Brain microvascular endothelial cell (primary cell): ENCODE measurements at regions not wholly inside any gene's neighbourhood (a gene's known extent, or its start where the extent isn't known, plus 50 kb on each side); places are given as distances from the start of the nearest gene placed in this dataset.

Experiments
- DNase-seq: peaks from one replicate; pipeline ENCODE4 v3.0.0-alpha.2; 2020
- H3K27ac ChIP-seq: fragments of 250-450 bp; sonication (Bioruptor Pico); 2 replicates; pipeline ENCODE4 v1.5.1; 2020; ENCODE audit warnings: mild to moderate bottlenecking, moderate library complexity
- H3K27me3 ChIP-seq: fragments of 250-450 bp; sonication (Bioruptor Pico); replicated peaks from 2 replicates; pipeline ENCODE4 v1.5.1; 2020; ENCODE audit warnings: mild to moderate bottlenecking
- H3K36me3 ChIP-seq: fragments of 250-450 bp; sonication (Bioruptor Pico); replicated peaks from 2 replicates; pipeline ENCODE4 v1.5.1; 2020; ENCODE audit warnings: mild to moderate bottlenecking
- H3K4me3 ChIP-seq: 2 replicates; pipeline ENCODE4 v1.5.1; 2011; ENCODE audit warnings: low read depth, mild to moderate bottlenecking, control low read depth, low read length, moderate library complexity
- in situ Hi-C: cut with HindIII; loops from 2 replicates; pipeline ENCODE4 v1.10.0; 2017; ENCODE audit warnings: low sequenced_read_pairs, low pct_ligation_motif_present
- TF ChIP-seq, protein P1 (sequence below): IDR thresholded peaks from 2 replicates; pipeline ENCODE4 v1.5.1; 2011; ENCODE audit warnings: low read depth, mild to moderate bottlenecking, moderate library complexity, low read length, control low read depth, inconsistent platforms; ENCODE audit errors: missing control alignments

DNA sequence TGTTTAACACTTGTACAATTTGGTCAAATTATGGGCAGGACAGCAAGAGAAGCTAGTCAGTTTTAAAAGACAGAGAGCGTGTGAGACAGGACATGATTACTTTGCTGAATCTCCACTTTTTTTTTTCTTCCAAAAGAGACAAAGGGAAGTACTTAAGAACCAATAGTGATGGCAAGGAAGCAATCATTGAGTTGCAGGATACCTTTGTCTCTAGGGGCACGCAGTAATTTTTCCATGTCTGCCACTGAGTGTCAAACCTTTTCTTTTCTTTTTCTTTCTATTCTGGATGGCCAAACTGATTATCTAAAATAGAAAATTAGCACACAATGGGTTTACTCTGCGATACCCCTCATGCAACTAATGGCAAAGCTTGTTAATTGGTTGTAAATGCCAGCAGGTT is 533.0 kb downstream of the PLCL1 start:
- TF ChIP-seq, protein P1, sequence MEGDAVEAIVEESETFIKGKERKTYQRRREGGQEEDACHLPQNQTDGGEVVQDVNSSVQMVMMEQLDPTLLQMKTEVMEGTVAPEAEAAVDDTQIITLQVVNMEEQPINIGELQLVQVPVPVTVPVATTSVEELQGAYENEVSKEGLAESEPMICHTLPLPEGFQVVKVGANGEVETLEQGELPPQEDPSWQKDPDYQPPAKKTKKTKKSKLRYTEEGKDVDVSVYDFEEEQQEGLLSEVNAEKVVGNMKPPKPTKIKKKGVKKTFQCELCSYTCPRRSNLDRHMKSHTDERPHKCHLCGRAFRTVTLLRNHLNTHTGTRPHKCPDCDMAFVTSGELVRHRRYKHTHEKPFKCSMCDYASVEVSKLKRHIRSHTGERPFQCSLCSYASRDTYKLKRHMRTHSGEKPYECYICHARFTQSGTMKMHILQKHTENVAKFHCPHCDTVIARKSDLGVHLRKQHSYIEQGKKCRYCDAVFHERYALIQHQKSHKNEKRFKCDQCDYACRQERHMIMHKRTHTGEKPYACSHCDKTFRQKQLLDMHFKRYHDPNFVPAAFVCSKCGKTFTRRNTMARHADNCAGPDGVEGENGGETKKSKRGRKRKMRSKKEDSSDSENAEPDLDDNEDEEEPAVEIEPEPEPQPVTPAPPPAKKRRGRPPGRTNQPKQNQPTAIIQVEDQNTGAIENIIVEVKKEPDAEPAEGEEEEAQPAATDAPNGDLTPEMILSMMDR = no peak
- H3K27ac ChIP-seq = no peak overlapping the region
- H3K27me3 ChIP-seq = no peaks in the 10 kb centered on the region
- in situ Hi-C loops = no loop called here
- no peaks in the 10 kb centered on the region for H3K36me3 ChIP-seq
- no peak overlapping the region for H3K4me3 ChIP-seq
- DNase-seq = no peak

DNA sequence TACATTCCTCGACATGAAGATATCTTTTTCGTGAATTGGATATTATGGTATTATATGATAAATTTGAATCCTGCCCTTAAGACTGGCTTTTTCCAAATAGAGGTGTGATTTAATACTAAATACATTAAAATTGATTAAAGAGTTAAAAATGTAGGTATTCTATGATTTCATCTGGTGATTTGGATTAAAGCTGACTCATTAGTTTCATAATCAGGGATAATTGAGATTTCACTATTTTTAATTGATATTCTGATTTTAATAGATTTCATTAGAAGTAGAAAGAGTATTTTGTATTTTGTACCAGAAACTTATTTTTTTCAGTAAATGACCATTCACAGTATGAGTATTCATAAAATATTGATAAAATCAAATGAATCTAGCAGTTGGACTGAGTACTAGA is 524.1 kb downstream of the PLCL1 start:
- DNase-seq = no peak
- H3K27ac ChIP-seq = no peak overlapping the region
- H3K36me3 ChIP-seq = no peaks in the 10 kb centered on the region
- TF ChIP-seq, protein P1 = no peak
- no peaks in the 10 kb centered on the region for H3K27me3 ChIP-seq
- H3K4me3 ChIP-seq = no peak overlapping the region
- in situ Hi-C loops = no loop called here

DNA sequence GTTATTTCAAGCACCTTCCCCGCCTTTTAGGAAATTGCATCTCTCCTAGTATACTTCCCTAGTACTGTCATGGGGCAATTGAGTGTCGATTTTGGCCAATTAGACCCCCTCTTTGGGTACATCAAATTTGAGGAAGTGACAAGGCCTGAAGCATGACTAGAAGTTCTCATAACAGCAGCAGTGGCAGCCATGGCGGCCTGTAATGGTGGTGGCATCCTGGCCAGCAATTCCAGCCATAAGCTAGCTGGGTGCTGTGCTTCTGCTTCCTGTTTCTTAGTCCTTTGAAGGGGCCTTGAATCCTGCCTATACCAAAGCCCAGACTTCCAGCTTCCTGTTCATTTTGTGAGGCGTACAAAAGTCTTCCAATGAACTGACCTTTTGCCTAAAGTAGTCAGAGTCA is 523.1 kb downstream of the PLCL1 start:
- Histone ChIP-seq H3K27ac (no peak overlapping the region), H3K36me3 (no peaks in the 10 kb centered on the region), H3K4me3 (no peak overlapping the region), H3K27me3 (no peaks in the 10 kb centered on the region)
- in situ Hi-C loops = no loop called here
- TF ChIP-seq, protein P1 = no peak
- DNase-seq = no peak

DNA sequence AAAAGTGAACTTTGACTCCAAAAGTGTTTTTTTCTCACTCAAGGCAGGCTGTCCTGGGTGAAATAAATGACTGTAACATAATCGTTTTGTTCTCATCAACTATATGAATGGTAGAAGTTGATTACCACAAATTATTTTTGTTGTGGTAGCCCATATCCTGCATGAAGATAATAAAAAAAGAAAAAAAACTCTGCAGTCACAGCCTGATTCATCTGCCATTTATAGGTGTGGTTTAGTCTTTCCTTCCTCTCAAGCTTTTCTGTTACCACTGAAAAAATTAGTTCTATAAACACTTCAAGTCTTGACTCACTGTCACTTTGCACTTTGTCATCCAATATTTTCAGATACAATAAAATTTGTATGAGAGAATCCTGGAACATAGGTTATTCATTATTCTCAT is 522.0 kb downstream of the PLCL1 start:
- TF ChIP-seq, protein P1 = no peak
- Histone ChIP-seq H3K27me3 (no peaks in the 10 kb centered on the region), H3K4me3 (no peak overlapping the region), H3K36me3 (no peaks in the 10 kb centered on the region), H3K27ac (no peak overlapping the region)
- in situ Hi-C loops = no loop called here
- no peak for DNase-seq

DNA sequence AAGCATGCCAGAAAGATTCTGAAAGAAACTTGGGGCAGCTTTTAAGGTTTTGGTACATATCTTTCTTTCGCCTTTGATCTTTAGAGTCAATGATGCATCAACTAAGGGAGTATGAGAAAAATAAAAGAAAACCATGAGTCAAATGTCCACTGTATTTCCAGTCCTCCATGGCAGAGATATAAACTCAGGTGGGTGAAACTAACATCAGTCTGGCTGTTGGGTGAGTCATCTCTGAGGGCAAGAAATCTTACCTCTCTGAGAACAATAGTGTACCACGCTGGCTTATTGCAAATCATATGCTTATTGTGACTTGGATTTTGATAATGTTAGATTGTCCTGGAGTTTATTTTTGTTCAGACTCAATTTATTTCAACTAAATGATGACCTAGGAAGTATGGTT is 521.0 kb downstream of the PLCL1 start:
- in situ Hi-C loops = no loop called here
- Histone ChIP-seq H3K4me3 (no peak overlapping the region), H3K36me3 (no peaks in the 10 kb centered on the region), H3K27me3 (no peaks in the 10 kb centered on the region), H3K27ac (no peak overlapping the region)
- TF ChIP-seq, protein P1 = no peak
- no peak for DNase-seq

DNA sequence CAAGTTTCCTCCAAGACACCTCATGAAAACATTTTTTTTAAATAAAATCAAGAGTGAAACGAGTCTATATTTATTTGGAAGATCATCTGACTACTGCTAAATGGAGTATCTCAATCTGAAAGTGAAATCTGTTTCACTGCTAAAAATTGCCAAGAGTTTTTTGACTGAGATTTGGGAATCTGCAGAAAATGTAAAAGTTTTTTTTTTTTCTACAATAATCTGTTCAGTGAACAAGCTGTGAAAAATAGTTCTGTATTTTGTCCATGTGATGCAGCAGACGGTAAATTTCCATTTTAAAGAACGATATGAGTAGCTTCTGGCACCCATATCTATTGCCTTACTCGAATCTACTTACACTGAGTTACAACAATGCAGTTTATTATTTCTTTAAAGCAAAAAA is 519.7 kb downstream of the PLCL1 start:
- H3K27ac ChIP-seq = no peak overlapping the region
- no peaks in the 10 kb centered on the region for H3K36me3 ChIP-seq
- no peaks in the 10 kb centered on the region for H3K27me3 ChIP-seq
- in situ Hi-C loops = no loop called here
- no peak overlapping the region for H3K4me3 ChIP-seq
- DNase-seq = no peak
- TF ChIP-seq, protein P1 = no peak
